K562 (cell line): ENCODE measurements at regions not wholly inside any gene's neighbourhood (a gene's known extent, or its start where the extent isn't known, plus 50 kb on each side); places are given as distances from the start of the nearest gene placed in this dataset.
"Not testable (repeated sequence)": the region's sequence is repeated elsewhere in the genome, so short reads cannot be mapped to it uniquely, and the experiment has no call there.

Experiments used
- ATF6 ChIP-seq: sonication (generic); formaldehyde crosslinking; IDR thresholded peaks from 2 replicates; pipeline ENCODE4 v1.4.0; 2020; ENCODE audit warnings: mild to moderate bottlenecking, missing genetic modification reagents
- NR4A1 ChIP-seq, 2 experiments: fragments of 250-450 bp in 1 of 2; fragments of 450-650 bp in 1 of 2; sonication (Bioruptor Pico) in 1 of 2; IDR thresholded peaks; 2 replicates each; pipeline versions ENCODE4 v1.4.0 to v1.6.1; 2016 to 2020; ENCODE audit warnings: mild to moderate bottlenecking in 2 of 2, missing compliant biosample characterization in 1 of 2, missing genetic modification characterization in 1 of 2, moderate library complexity in 1 of 2
- POLR2A ChIP-seq: fragments of 450-650 bp; conservative IDR thresholded peaks from 2 replicates; pipeline ENCODE4 v1.6.1; 2016
- SETDB1 ChIP-seq: IDR thresholded peaks from one replicate; pipeline ENCODE4 v1.6.1; 2012; ENCODE audit warnings: low read length, control low read depth, inconsistent platforms
- UBTF ChIP-seq, 2 experiments: IDR thresholded peaks; 2 replicates each; pipeline ENCODE4 v1.6.1; 2012; ENCODE audit warnings: improper control_type of control experiment in 2 of 2, low read depth in 2 of 2, low read length in 2 of 2, borderline replicate concordance in 1 of 2
- ZNF561 ChIP-seq: fragments of 450-650 bp; formaldehyde crosslinking; conservative IDR thresholded peaks from 2 replicates; pipeline ENCODE4 v1.4.0; 2020; ENCODE audit warnings: mild to moderate bottlenecking, moderate library complexity

GRCh38 chr5:37927753-37928152, 87.9 kb upstream of the GDNF start:
- not testable (repeated sequence) for TF ChIP-seq UBTF (IDR thresholded peaks at IDR 0.05; ENCODE audit: borderline replicate concordance in 1 of 2, low read depth in 2 of 2, low read length in 2 of 2); NR4A1 (CRISPR knock-in tag; IDR thresholded peaks at IDR 0.05); NR4A1 (tag; IDR thresholded peaks at IDR 0.05); POLR2A; ZNF561 (CRISPR knock-in tag); SETDB1; ATF6 (CRISPR knock-in tag)
